ENCODE measurements at regions not wholly inside any gene's neighbourhood (a gene's known extent, or its start where the extent isn't known, plus 50 kb on each side); places are given as distances from the start of the nearest gene placed in this dataset.

- FAIRE-seq, result no peak
Observed at GRCh38 chr21:35144978-35145377, 95.9 kb upstream of the RUNX1 start.

GRCh38 chr21:35142036-35142815, 93.1 kb upstream of the RUNX1 start:
- FAIRE-seq, result no peak

GRCh38 chr21:35139382-35139715, 90.2 kb upstream of the RUNX1 start:
- FAIRE-seq, result no peak

- FAIRE-seq, result no peak
Observed at GRCh38 chr21:35138665-35139381, 89.7 kb upstream of the RUNX1 start.

GRCh38 chr21:35136586-35137219, 87.6 kb upstream of the RUNX1 start:
- FAIRE-seq, result no peak

- FAIRE-seq, result no peak
Observed at GRCh38 chr21:35136106-35136505, 87.0 kb upstream of the RUNX1 start.

GRCh38 chr21:35135481-35135880, 86.4 kb upstream of the RUNX1 start:
- no peak for FAIRE-seq

- no peak for FAIRE-seq
Observed at GRCh38 chr21:35134309-35134708, 85.2 kb upstream of the RUNX1 start.

GRCh38 chr21:35128536-35128935, 79.4 kb upstream of the RUNX1 start:
- no peak for FAIRE-seq

- no peak for FAIRE-seq
Observed at GRCh38 chr21:35127851-35128250, 78.7 kb upstream of the RUNX1 start.

GRCh38 chr21:35127026-35127425, 77.9 kb upstream of the RUNX1 start:
- FAIRE-seq, result no peak

- no peak for FAIRE-seq
Observed at GRCh38 chr21:35120631-35121180, 71.6 kb upstream of the RUNX1 start.

GRCh38 chr21:35119501-35120047, 70.5 kb upstream of the RUNX1 start:
- no peak for FAIRE-seq

GRCh38 chr21:35116777-35117176, 67.7 kb upstream of the RUNX1 start:
- no peak for FAIRE-seq

GRCh38 chr21:35113064-35113463, 64.0 kb upstream of the RUNX1 start:
- no peak for FAIRE-seq

- FAIRE-seq, result no peak
Observed at GRCh38 chr21:35111321-35111930, 62.3 kb upstream of the RUNX1 start.

GRCh38 chr21:35108887-35109286, 59.8 kb upstream of the RUNX1 start:
- no peak for FAIRE-seq

- FAIRE-seq, result no peak
Observed at GRCh38 chr21:35107520-35107919, 58.4 kb upstream of the RUNX1 start.

GRCh38 chr21:35106246-35106835, 57.2 kb upstream of the RUNX1 start:
- FAIRE-seq, result no peak

- FAIRE-seq, result no peak
Observed at GRCh38 chr21:35102488-35103371, 53.6 kb upstream of the RUNX1 start.

- no peak for FAIRE-seq
Observed at GRCh38 chr21:35100349-35100811, 51.3 kb upstream of the RUNX1 start.
